Adrenal gland (tissue), 9 donors: ENCODE measurements at regions not wholly inside any gene's neighbourhood (a gene's known extent, or its start where the extent isn't known, plus 50 kb on each side); places are given as distances from the start of the nearest gene placed in this dataset.

ENCODE experiments used
- DNase-seq, 7 donors: peaks; one replicate each; pipeline ENCODE4 v3.0.0-alpha.2; 2019 to 2020
- H3K27ac ChIP-seq, 5 donors: fragments of 200-600 bp; sonication (generic) in 4 of 5; 1 replicate in 3 of 5; 2 replicates in 2 of 5; pipeline versions ENCODE4 v1.5.1 to v1.8.0; 2016 to 2020; ENCODE audit warnings: mild to moderate bottlenecking in 1 of 5
- H3K27me3 ChIP-seq: fragments of 200-600 bp; 2 replicates; pipeline ENCODE4 v1.8.0; 2021
- H3K36me3 ChIP-seq, 2 donors: fragments of 200-600 bp; replicated peaks in 1 of 2; 1 replicate in 1 of 2; 2 replicates in 1 of 2; pipeline versions ENCODE4 v1.5.1 to v1.8.0; 2018 to 2022
- H3K4me1 ChIP-seq, 2 donors: fragments of 200-600 bp; replicated peaks in 1 of 2; 1 replicate in 1 of 2; 2 replicates in 1 of 2; pipeline versions ENCODE4 v1.5.1 to v1.8.0; 2018 to 2021
- H3K4me3 ChIP-seq, 4 donors: fragments of 200-600 bp; sonication (generic) in 3 of 4; one replicate each; pipeline ENCODE4 v1.5.1; 2016 to 2018
- H3K9me3 ChIP-seq, 3 donors: fragments of 200-600 bp; sonication (generic) in 1 of 3; replicated peaks in 1 of 3; 1 replicate in 2 of 3; 2 replicates in 1 of 3; pipeline versions ENCODE4 v1.5.1 to v1.8.0; 2016 to 2021
- CTCF ChIP-seq, 6 experiments: fragments of 450-650 bp in 4 of 6; fragments of 200-600 bp in 2 of 6; sonication (generic) in 1 of 6; IDR thresholded peaks; 1 replicate in 5 of 6; 2 replicates in 1 of 6; pipeline versions ENCODE4 v1.5.1 to v1.8.0; 2016 to 2021; ENCODE audit warnings: antibody characterized with exemption in 6 of 6, mild to moderate bottlenecking in 2 of 6, moderate library complexity in 1 of 6
- POLR2A ChIP-seq, 2 donors: fragments of 450-650 bp; IDR thresholded peaks; one replicate each; pipeline ENCODE4 v1.6.1; 2017; ENCODE audit warnings: antibody characterized with exemption in 2 of 2, mild to moderate bottlenecking in 2 of 2, moderate library complexity in 1 of 2
- WGBS, 4 donors: extraction: QIAGEN DNeasy Blood & Tissue Kit in 2 of 4; methylation state at CpG; one replicate each; pipeline versions ENCODE4 v1.1.5 to v1.1.7; 2013 to 2017; 5-methylcytosine and 5-hydroxymethylcytosine counted together
- intact Hi-C, 2 donors: fragments of 100-400 bp; cut with DNase I; formaldehyde crosslinking; loops; one replicate each; pipeline versions ENCODE4 v1.14.1 to v1.15.0; 2022 to 2023
- donor health status: healthy with polysubstance abuse.
- donor health status: Bipolar disorder and iron deficiency.
- donor health status: DM: yes; HTN: yes; CAD: no.
- donor health status: DM: no; HTN: no; CAD: no.
- donor health status: DM: no; HTN: no; CAD: no.

- no peak for DNase-seq
- Histone ChIP-seq H3K27me3 (no peaks in the 10 kb centered on the region), H3K27ac (no peak overlapping the region), H3K4me1 (no peaks in the 10 kb centered on the region), H3K4me3 (no peak overlapping the region), H3K36me3 (no peaks in the 10 kb centered on the region), H3K9me3 (no peaks in the 10 kb centered on the region)
- TF ChIP-seq POLR2A (IDR thresholded peaks at IDR 0.05) (no peak), CTCF (IDR thresholded peaks at IDR 0.05) (no peak)
- intact Hi-C loops = no loop called here
- 59 to 84% (median 70%) methylated on average over 4 of the region's 4 CpGs for WGBS, 4 donors
Measured at GRCh38 chr16:64290461-64290860, 831.4 kb downstream of the CDH11 start.

- H3K36me3 ChIP-seq = no peaks in the 10 kb centered on the region
- no peak overlapping the region for H3K27ac ChIP-seq
- no peaks in the 10 kb centered on the region for H3K4me1 ChIP-seq
- H3K9me3 ChIP-seq = no peaks in the 10 kb centered on the region
- WGBS, 4 donors = 64 to 69% (median 67%) methylated on average over 4 of the region's 4 CpGs
- no peaks in the 10 kb centered on the region for H3K27me3 ChIP-seq
- intact Hi-C loops = no loop called here
- no peak for TF ChIP-seq POLR2A (IDR thresholded peaks at IDR 0.05)
- no peak for TF ChIP-seq CTCF (IDR thresholded peaks at IDR 0.05)
- no peak overlapping the region for H3K4me3 ChIP-seq
- no peak for DNase-seq
Measured at GRCh38 chr16:64287655-64288528, 834.0 kb downstream of the CDH11 start.

DNA sequence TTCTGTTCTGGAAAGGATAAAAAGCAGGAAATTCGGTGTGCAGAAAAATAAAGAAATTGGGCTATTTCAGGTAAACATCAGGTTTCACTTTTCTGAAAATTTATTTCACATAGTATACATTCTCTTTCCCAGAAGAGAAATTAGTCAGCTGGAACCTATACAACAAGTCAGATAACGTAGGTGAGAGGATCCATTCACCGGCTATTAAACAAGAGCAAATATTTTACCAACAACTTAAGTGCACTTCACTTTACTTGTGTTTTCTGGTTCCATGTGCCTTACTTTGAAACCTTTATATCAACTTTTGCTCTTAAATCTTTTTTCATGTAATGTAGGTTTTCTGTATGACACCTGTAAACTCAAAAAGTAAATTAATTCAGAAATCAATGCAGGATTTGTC is 839.7 kb downstream of the CDH11 start:
- H3K4me3 ChIP-seq = no peak overlapping the region
- WGBS, 4 donors = 77 to 91% (median 84%) methylated on average over 3 of the region's 3 CpGs
- no peak overlapping the region for H3K27ac ChIP-seq
- H3K27me3 ChIP-seq = no peaks in the 10 kb centered on the region
- no peaks in the 10 kb centered on the region for H3K4me1 ChIP-seq
- no peak for DNase-seq
- peaks cover 0 to 5% (median 0%) of the 10 kb centered on the region in 3 donors for H3K9me3 ChIP-seq
- H3K36me3 ChIP-seq = no peaks in the 10 kb centered on the region
- intact Hi-C loops = no loop called here
- TF ChIP-seq CTCF (IDR thresholded peaks at IDR 0.05) = no peak
- TF ChIP-seq POLR2A (IDR thresholded peaks at IDR 0.05) = no peak

DNA sequence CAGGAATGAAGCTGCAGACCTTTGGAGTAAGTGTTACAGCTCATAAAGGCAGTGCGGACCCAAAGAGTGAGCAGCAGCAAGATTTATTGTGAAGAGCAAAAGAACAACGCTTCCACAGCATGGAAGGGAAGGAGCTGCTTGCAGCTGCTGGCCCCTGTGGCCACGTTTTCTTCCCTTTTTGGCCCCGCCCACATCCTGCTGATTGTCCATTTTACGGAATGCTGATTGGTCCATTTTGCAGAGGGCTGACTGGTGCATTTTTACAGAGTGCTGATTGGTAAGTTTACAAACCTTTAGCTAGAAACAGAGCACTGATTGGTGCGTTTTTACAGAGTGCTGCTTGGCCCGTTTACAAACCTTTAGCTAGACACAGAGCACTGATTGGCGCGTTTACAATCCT is 841.5 kb downstream of the CDH11 start:
- H3K27ac ChIP-seq = no peak overlapping the region
- H3K27me3 ChIP-seq = no peaks in the 10 kb centered on the region
- no peaks in the 10 kb centered on the region for H3K4me1 ChIP-seq
- WGBS, 4 donors = 80 to 86% (median 84%) methylated on average over 9 of the region's 9 CpGs
- no peaks in the 10 kb centered on the region for H3K36me3 ChIP-seq
- intact Hi-C loops = no loop called here
- TF ChIP-seq POLR2A (IDR thresholded peaks at IDR 0.05) = no peak
- DNase-seq = no peak
- peaks cover 0 to 5% (median 0%) of the 10 kb centered on the region in 3 donors for H3K9me3 ChIP-seq
- H3K4me3 ChIP-seq = no peak overlapping the region

DNA sequence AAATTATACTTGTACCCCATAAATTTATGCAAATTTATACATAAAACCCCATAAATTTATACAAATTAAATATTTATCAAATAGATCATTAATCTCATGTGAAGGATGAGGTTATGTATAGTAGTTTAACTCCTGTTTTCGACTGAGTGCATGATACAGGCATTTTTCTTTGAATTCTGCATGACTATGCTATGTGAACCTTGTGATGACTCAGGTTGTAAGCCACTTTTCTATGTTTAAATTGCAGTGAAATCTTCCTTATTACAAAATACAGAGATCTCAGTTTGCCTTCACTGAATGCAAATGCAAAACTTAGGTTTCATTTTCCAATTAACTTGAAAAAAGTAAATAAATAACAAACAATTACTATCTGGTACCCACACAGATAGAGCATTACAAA is 843.7 kb downstream of the CDH11 start:
- H3K4me3 ChIP-seq = no peak overlapping the region
- TF ChIP-seq POLR2A (IDR thresholded peaks at IDR 0.05) (no peak), CTCF (IDR thresholded peaks at IDR 0.05) (no peak)
- no peaks in the 10 kb centered on the region for H3K36me3 ChIP-seq
- peaks cover 0 to 5% (median 0%) of the 10 kb centered on the region in 3 donors for H3K9me3 ChIP-seq
- WGBS, 4 donors = 68 to 81% (median 68%) methylated on average over 1 of the region's 1 CpG
- DNase-seq = no peak
- H3K27me3 ChIP-seq = no peaks in the 10 kb centered on the region
- no peaks in the 10 kb centered on the region for H3K4me1 ChIP-seq
- no peak overlapping the region for H3K27ac ChIP-seq
- intact Hi-C loops = no loop called here
